H9 (cell line): ENCODE measurements at regions not wholly inside any gene's neighbourhood (a gene's known extent, or its start where the extent isn't known, plus 50 kb on each side); places are given as distances from the start of the nearest gene placed in this dataset.

Experiments used
- DNase-seq: peaks from one replicate; pipeline ENCODE4 v3.0.0-alpha.2; 2017
- H2AFZ ChIP-seq: one replicate; pipeline ENCODE4 v1.6.1; 2013; ENCODE audit warnings: mild to moderate bottlenecking, low read length, control low read depth, moderate library complexity
- H2AK5ac ChIP-seq: 2 replicates; pipeline ENCODE4 v1.6.1; 2013; ENCODE audit warnings: low read length, control low read depth, mixed read lengths; ENCODE audit not compliant: insufficient read length
- H2BK120ac ChIP-seq: one replicate; pipeline ENCODE4 v1.6.1; 2013; ENCODE audit warnings: low read depth, mild to moderate bottlenecking, low read length, control low read depth, inconsistent platforms; ENCODE audit not compliant: poor library complexity, severe bottlenecking
- H2BK12ac ChIP-seq: 2 replicates; pipeline ENCODE4 v1.6.1; 2013; ENCODE audit warnings: low read length, control low read depth, mixed read lengths, low read depth; ENCODE audit not compliant: insufficient read length
- H2BK15ac ChIP-seq: 2 replicates; pipeline ENCODE4 v1.6.1; 2013; ENCODE audit warnings: low read depth, low read length, control low read depth
- H2BK20ac ChIP-seq: one replicate; pipeline ENCODE4 v1.6.1; 2013; ENCODE audit warnings: low read depth, mild to moderate bottlenecking, low read length, control low read depth, inconsistent platforms; ENCODE audit not compliant: poor library complexity, severe bottlenecking
- H2BK5ac ChIP-seq: 2 replicates; pipeline ENCODE4 v1.6.1; 2013; ENCODE audit warnings: low read length, control low read depth, mixed read lengths; ENCODE audit not compliant: insufficient read length
- H3K14ac ChIP-seq: 2 replicates; pipeline ENCODE4 v1.6.1; 2013; ENCODE audit warnings: low read length, control low read depth; ENCODE audit not compliant: insufficient read depth
- H3K18ac ChIP-seq: 2 replicates; pipeline ENCODE4 v1.6.1; 2013; ENCODE audit warnings: low read depth, mild to moderate bottlenecking, mixed read lengths, low read length, control low read depth; ENCODE audit not compliant: insufficient read length
- H3K23ac ChIP-seq: 2 replicates; pipeline ENCODE4 v1.6.1; 2013; ENCODE audit warnings: low read length, control low read depth, mixed read lengths, low read depth; ENCODE audit not compliant: insufficient read length
- H3K23me2 ChIP-seq: 2 replicates; pipeline ENCODE4 v1.6.1; 2013; ENCODE audit warnings: low read depth, mild to moderate bottlenecking, mixed read lengths, low read length, control low read depth; ENCODE audit not compliant: insufficient read length, poor library complexity, severe bottlenecking
- H3K27ac ChIP-seq: 2 replicates; pipeline ENCODE4 v1.5.1; 2013; ENCODE audit warnings: low read length, control low read depth, mixed read lengths, low read depth; ENCODE audit not compliant: insufficient read length
- H3K27me3 ChIP-seq: 2 replicates; pipeline ENCODE4 v1.6.1; 2013; ENCODE audit warnings: low read length, control low read depth, inconsistent platforms; ENCODE audit not compliant: insufficient read depth
- H3K4ac ChIP-seq: 2 replicates; pipeline ENCODE4 v1.6.1; 2013; ENCODE audit warnings: low read depth, mild to moderate bottlenecking, control low read depth, inconsistent platforms, low read length, moderate library complexity
- H3K4me1 ChIP-seq: 2 replicates; pipeline ENCODE4 v1.6.1; 2013; ENCODE audit warnings: low read length, control low read depth, inconsistent platforms; ENCODE audit not compliant: insufficient read depth
- H3K4me2 ChIP-seq: 2 replicates; pipeline ENCODE4 v1.6.1; 2013; ENCODE audit warnings: low read length, control low read depth, mixed read lengths; ENCODE audit not compliant: insufficient read length, insufficient read depth
- H3K56ac ChIP-seq: 2 replicates; pipeline ENCODE4 v1.6.1; 2013; ENCODE audit warnings: low read depth, mild to moderate bottlenecking, mixed read lengths, low read length, control low read depth; ENCODE audit not compliant: insufficient read length
- H3K79me1 ChIP-seq: 2 replicates; pipeline ENCODE4 v1.6.1; 2013; ENCODE audit warnings: low read depth, mild to moderate bottlenecking, moderate library complexity, low read length, control low read depth, inconsistent platforms; ENCODE audit not compliant: insufficient read depth, poor library complexity, severe bottlenecking
- H3K79me2 ChIP-seq: 2 replicates; pipeline ENCODE4 v1.6.1; 2013; ENCODE audit warnings: low read length, control low read depth, inconsistent platforms; ENCODE audit not compliant: insufficient read depth
- H3K9ac ChIP-seq: 2 replicates; pipeline ENCODE4 v1.6.1; 2013; ENCODE audit warnings: low read length, control low read depth, mixed read lengths; ENCODE audit not compliant: insufficient read length; ENCODE audit errors: extremely low read depth
- H3K9me3 ChIP-seq: one replicate; pipeline ENCODE4 v1.6.1; 2013; ENCODE audit warnings: low read depth, low read length, inconsistent platforms; ENCODE audit not compliant: control insufficient read depth
- H3T11ph ChIP-seq: one replicate; pipeline ENCODE4 v1.6.1; 2013; ENCODE audit warnings: mild to moderate bottlenecking, low read length, control low read depth, inconsistent platforms
- H4K20me1 ChIP-seq: one replicate; pipeline ENCODE4 v1.6.1; 2013; ENCODE audit not compliant: control insufficient read depth, insufficient read length, insufficient read depth
- H4K5ac ChIP-seq: 2 replicates; pipeline ENCODE4 v1.6.1; 2013; ENCODE audit warnings: low read depth, mild to moderate bottlenecking, mixed read lengths, low read length, control low read depth; ENCODE audit not compliant: insufficient read length
- H4K8ac ChIP-seq: replicated peaks from 2 replicates; pipeline ENCODE4 v1.6.1; 2013; ENCODE audit warnings: low read length, control low read depth, mixed read lengths, low read depth; ENCODE audit not compliant: insufficient read length
- H4K91ac ChIP-seq: 2 replicates; pipeline ENCODE4 v1.6.1; 2013; ENCODE audit warnings: low read depth, mild to moderate bottlenecking, moderate library complexity, mixed read lengths, low read length, control low read depth; ENCODE audit not compliant: insufficient read length
- H3K27ac Mint-ChIP-seq, 3 experiments: 2 replicates in 2 of 3; 3 replicates in 1 of 3; pipeline ENCODE4 v1.8.0; 2020 to 2021; ENCODE audit warnings: mixed read lengths in 3 of 3, mild to moderate bottlenecking in 1 of 3, moderate library complexity in 1 of 3
- H3K27me3 Mint-ChIP-seq: 2 replicates; pipeline ENCODE4 v1.8.0; 2021; ENCODE audit warnings: low read depth, mild to moderate bottlenecking, moderate library complexity, mixed read lengths
- H3K36me3 Mint-ChIP-seq, 3 experiments: 2 replicates in 2 of 3; 3 replicates in 1 of 3; pipeline ENCODE4 v1.8.0; 2020 to 2021; ENCODE audit warnings: low read depth in 3 of 3, mixed read lengths in 3 of 3; ENCODE audit not compliant: insufficient read depth in 1 of 3
- H3K4me1 Mint-ChIP-seq, 2 experiments: 2 replicates each; pipeline ENCODE4 v1.8.0; 2020; ENCODE audit warnings: mixed read lengths in 2 of 2
- H3K4me3 Mint-ChIP-seq, 2 experiments: 2 replicates in 1 of 2; 3 replicates in 1 of 2; pipeline ENCODE4 v1.8.0; 2020 to 2021; ENCODE audit warnings: mild to moderate bottlenecking in 2 of 2, mixed read lengths in 2 of 2, moderate library complexity in 1 of 2
- H3K9me3 Mint-ChIP-seq, 2 experiments: 2 replicates in 1 of 2; 3 replicates in 1 of 2; pipeline ENCODE4 v1.8.0; 2020; ENCODE audit warnings: mild to moderate bottlenecking in 2 of 2, mixed read lengths in 2 of 2, moderate library complexity in 1 of 2
- WGBS: extraction: QIAGEN DNeasy Blood & Tissue Kit; methylation state at CpG from one replicate; pipeline ENCODE4 v1.1.7; 2013; ENCODE audit warnings: missing lambda C conversion rate, low lambda C conversion rate, mixed read lengths; ENCODE audit not compliant: insufficient read length; ENCODE audit errors: extremely low coverage; 5-methylcytosine and 5-hydroxymethylcytosine counted together
- TF ChIP-seq, protein P1 (sequence below): fragments of 200-600 bp; sonication (generic); conservative IDR thresholded peaks from 3 replicates; pipeline ENCODE4 v1.8.0; 2021; ENCODE audit warnings: antibody characterized with exemption, mild to moderate bottlenecking

DNA sequence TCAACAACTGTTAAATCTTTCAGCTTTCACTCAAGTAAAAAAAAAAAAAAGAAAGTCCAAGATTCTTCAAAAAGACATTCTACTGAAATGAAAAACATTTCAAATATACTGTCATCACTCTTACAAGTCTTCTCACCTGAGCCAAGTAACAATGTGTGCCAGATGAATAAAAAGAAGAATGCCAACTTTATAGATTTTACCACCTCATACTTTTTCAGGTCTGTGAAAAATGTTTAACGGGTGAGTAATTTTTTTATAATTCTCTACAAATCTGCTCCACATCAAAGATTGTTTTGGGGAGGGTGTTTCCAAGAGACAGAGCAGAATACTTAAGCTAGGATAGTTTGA is 181.0 kb upstream of the BMP4 start:
- Mint-ChIP-seq H3K27me3 (no peaks in the 10 kb centered on the region), H3K4me1 (peaks cover 5 to 11% of the 10 kb centered on the region in 2 experiments), H3K36me3 (no peaks in the 10 kb centered on the region), H3K9me3 (no peaks in the 10 kb centered on the region), H3K4me3 (no peak overlapping the region), H3K27ac (no peak overlapping the region)
- no peak overlapping the region for H3K23ac ChIP-seq
- no peaks in the 10 kb centered on the region for H3K4me1 ChIP-seq
- H3K79me1 ChIP-seq = no peaks in the 10 kb centered on the region
- peaks cover 2% of the 10 kb centered on the region; the same call in 1 of the 2 replicates for H3K79me2 ChIP-seq
- H2BK20ac ChIP-seq = no peak overlapping the region
- no peak overlapping the region for H2AFZ ChIP-seq
- no peak overlapping the region for H3T11ph ChIP-seq
- H3K9ac ChIP-seq = no peak overlapping the region
- no peak overlapping the region for H2BK15ac ChIP-seq
- H2BK5ac ChIP-seq = no peak overlapping the region
- H3K27me3 ChIP-seq = no peaks in the 10 kb centered on the region
- H4K5ac ChIP-seq = no peak overlapping the region
- no peak overlapping the region for H3K14ac ChIP-seq
- H4K8ac ChIP-seq = no peak overlapping the region
- no peak overlapping the region for H4K91ac ChIP-seq
- no peak overlapping the region for H3K18ac ChIP-seq
- no peaks in the 10 kb centered on the region for H3K9me3 ChIP-seq
- no peak overlapping the region for H3K56ac ChIP-seq
- TF ChIP-seq, protein P1, sequence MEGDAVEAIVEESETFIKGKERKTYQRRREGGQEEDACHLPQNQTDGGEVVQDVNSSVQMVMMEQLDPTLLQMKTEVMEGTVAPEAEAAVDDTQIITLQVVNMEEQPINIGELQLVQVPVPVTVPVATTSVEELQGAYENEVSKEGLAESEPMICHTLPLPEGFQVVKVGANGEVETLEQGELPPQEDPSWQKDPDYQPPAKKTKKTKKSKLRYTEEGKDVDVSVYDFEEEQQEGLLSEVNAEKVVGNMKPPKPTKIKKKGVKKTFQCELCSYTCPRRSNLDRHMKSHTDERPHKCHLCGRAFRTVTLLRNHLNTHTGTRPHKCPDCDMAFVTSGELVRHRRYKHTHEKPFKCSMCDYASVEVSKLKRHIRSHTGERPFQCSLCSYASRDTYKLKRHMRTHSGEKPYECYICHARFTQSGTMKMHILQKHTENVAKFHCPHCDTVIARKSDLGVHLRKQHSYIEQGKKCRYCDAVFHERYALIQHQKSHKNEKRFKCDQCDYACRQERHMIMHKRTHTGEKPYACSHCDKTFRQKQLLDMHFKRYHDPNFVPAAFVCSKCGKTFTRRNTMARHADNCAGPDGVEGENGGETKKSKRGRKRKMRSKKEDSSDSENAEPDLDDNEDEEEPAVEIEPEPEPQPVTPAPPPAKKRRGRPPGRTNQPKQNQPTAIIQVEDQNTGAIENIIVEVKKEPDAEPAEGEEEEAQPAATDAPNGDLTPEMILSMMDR = no peak
- no peak overlapping the region for H3K4me2 ChIP-seq
- WGBS = no CpG with 5 or more reads among the region's 1 CpG
- no peak overlapping the region for H2BK120ac ChIP-seq
- H3K27ac ChIP-seq = no peak overlapping the region
- H3K4ac ChIP-seq = no peak overlapping the region
- no peak overlapping the region for H2AK5ac ChIP-seq
- no peaks in the 10 kb centered on the region for H4K20me1 ChIP-seq
- no peaks in the 10 kb centered on the region for H3K23me2 ChIP-seq
- H2BK12ac ChIP-seq = no peak overlapping the region
- DNase-seq = no peak
